Ishikawa (cell line): ENCODE measurements at regions not wholly inside any gene's neighbourhood (a gene's known extent, or its start where the extent isn't known, plus 50 kb on each side); places are given as distances from the start of the nearest gene placed in this dataset.

Experiments
- CEBPB ChIP-seq: IDR thresholded peaks from 2 replicates; pipeline ENCODE4 v1.6.1; 2012
- CREB1 ChIP-seq: IDR thresholded peaks from 2 replicates; pipeline ENCODE4 v1.6.1; 2012; ENCODE audit warnings: low read depth
- EGR1 ChIP-seq: IDR thresholded peaks from 2 replicates; pipeline ENCODE4 v1.6.1; 2012
- EP300 ChIP-seq: IDR thresholded peaks from 2 replicates; pipeline ENCODE4 v1.6.1; 2012; ENCODE audit warnings: borderline replicate concordance
- FOXM1 ChIP-seq: IDR thresholded peaks from 2 replicates; pipeline ENCODE4 v1.6.1; 2012; ENCODE audit warnings: low read depth, borderline replicate concordance
- MAX ChIP-seq: IDR thresholded peaks from 2 replicates; pipeline ENCODE4 v1.6.1; 2012
- NFIC ChIP-seq: IDR thresholded peaks from 2 replicates; pipeline ENCODE4 v1.6.1; 2012
- RAD21 ChIP-seq: IDR thresholded peaks from 2 replicates; pipeline ENCODE4 v1.6.1; 2012; ENCODE audit warnings: low read depth
- REST ChIP-seq: IDR thresholded peaks from 2 replicates; pipeline ENCODE4 v1.6.1; 2012; ENCODE audit warnings: low read depth, mild to moderate bottlenecking
- TAF1 ChIP-seq: IDR thresholded peaks from 2 replicates; pipeline ENCODE4 v1.6.1; 2012; ENCODE audit warnings: low read depth, mild to moderate bottlenecking
- TCF12 ChIP-seq: IDR thresholded peaks from 2 replicates; pipeline ENCODE4 v1.6.1; 2012; ENCODE audit warnings: low read depth
- TEAD4 ChIP-seq: IDR thresholded peaks from 2 replicates; pipeline ENCODE4 v1.6.1; 2012
- YY1 ChIP-seq: IDR thresholded peaks from 2 replicates; pipeline ENCODE4 v1.6.1; 2012; ENCODE audit warnings: low read depth
- ZBTB7A ChIP-seq: IDR thresholded peaks from 2 replicates; pipeline ENCODE4 v1.6.1; 2012; ENCODE audit warnings: low read depth

- no peak for TF ChIP-seq CREB1
- TF ChIP-seq EGR1 = no peak
- no peak for TF ChIP-seq FOXM1
- no peak for TF ChIP-seq YY1
- TF ChIP-seq EP300 = no peak
- TF ChIP-seq RAD21 = no peak
- TF ChIP-seq CEBPB = no peak
- TF ChIP-seq REST = no peak
- no peak for TF ChIP-seq ZBTB7A
- no peak for TF ChIP-seq TAF1
- no peak for TF ChIP-seq MAX
- TF ChIP-seq TCF12 = no peak
- no peak for TF ChIP-seq TEAD4
- TF ChIP-seq NFIC = no peak
These were observed 78.3 kb downstream of the CBLN1 start for GRCh38 chr16:49203361-49203760.
